ENCODE measurements at regions not wholly inside any gene's neighbourhood (a gene's known extent, or its start where the extent isn't known, plus 50 kb on each side); places are given as distances from the start of the nearest gene placed in this dataset.
"Not testable (repeated sequence)": the region's sequence is repeated elsewhere in the genome, so short reads cannot be mapped to it uniquely, and the experiment has no call there.

DNA sequence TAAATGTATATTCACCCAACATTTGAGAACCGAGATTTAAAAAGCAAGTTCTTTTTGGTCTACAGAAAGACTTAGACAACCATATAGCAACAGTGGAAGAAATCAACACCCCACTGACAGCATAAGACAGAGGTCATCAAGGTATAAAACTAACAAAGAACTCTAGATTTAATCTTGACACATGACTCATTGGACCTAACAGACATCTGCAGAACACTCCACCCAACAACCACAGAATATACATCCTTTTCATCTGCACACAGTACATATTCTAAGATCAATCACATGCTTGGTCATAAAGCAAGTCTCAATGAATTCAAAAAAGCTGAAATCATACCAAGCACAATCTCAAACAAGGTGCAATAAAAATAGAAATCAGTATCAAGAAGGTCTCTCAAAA, 65.8 kb downstream of the SPIN4 start:
- no peak for DNase-seq
- in situ Hi-C loops (cut with HindIII; ENCODE audit: low pct_ligation_motif_present, low pct_unique_long_range_greater_than_20kb, low sequenced_read_pairs) = no loop called here

DNA sequence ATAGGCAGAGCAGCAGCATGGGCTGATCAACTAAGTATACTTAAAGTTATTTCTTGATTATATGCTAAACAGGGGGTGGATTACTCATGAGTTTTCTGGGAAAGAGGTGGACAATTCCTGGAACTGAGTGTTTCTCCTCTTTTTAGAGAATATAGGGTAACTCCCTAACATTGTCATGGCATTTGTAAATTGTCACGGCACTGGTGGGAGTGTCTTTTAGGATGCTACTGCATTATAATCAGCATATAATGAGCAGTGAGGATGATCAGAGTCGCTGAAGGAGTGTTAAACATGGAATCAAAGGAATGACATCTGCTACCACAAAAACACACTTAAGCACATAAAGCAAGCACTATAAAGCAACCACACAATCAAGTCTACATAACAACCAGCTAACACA, 66.5 kb downstream of the SPIN4 start:
- no peak for DNase-seq
- in situ Hi-C loops (cut with HindIII; ENCODE audit: low pct_ligation_motif_present, low pct_unique_long_range_greater_than_20kb, low sequenced_read_pairs) = no loop called here

DNA sequence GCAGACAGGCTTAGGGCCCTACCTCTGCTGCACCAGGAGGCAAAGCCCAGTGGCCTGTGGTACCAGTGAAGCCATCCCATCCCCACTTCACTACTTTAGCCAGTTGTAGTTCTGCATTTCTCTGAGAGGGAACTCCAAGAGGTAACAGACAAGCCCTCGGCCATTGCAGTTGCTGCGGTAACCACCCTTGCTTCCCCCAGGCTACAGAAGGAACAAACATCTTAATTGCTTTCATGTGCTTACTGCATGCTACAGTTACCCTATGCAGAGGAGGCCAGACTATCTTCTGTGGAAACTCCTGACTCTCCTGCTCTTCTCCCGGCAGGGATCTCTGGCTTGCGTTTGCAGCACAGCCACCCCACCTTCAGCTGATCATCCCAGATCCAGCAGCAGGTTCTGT, 67.8 kb downstream of the SPIN4 start:
- no peak for DNase-seq
- in situ Hi-C loops (cut with HindIII; ENCODE audit: low pct_ligation_motif_present, low pct_unique_long_range_greater_than_20kb, low sequenced_read_pairs) = no loop called here

DNA sequence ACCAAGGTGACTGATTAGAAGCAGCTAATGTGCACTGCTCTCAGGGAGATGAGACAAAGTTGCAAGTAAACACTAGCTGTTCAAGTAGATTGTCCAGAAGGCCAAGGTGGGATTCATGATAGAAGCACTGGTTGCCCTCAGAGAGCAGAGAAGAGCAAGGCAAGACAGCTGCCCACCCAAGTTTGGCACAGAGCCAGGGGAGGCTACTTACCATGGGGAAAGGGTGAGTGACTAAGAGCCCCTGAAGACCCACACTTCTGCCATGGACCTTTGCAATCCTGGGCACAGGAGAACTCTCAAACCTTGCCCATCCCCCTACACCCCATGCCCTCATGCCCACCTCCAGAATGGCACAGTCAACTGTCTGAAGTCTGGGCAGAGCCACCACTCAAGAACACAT, 68.3 kb downstream of the SPIN4 start:
- in situ Hi-C loops (cut with HindIII; ENCODE audit: low pct_ligation_motif_present, low pct_unique_long_range_greater_than_20kb, low sequenced_read_pairs) = no loop called here
- no peak for DNase-seq

DNA sequence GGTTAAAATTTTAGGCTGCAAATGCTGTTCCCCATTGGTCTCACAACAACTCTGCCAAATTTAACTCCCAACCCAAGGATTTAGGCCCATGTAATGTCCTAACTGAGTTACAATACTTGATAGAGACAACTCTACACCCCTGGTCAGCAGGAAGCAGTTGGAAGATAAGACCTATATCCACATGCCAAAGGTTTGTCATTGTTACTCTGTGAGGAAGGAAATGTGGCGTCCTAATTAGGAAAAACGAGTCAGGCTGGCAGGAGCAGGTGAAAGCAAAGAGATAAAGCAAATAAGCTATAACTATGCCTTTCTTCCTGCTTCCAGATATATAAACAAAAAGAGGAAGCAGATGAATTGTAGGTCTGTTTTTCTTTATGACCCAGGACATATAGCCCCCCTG, 69.1 kb downstream of the SPIN4 start:
- DNase-seq = no peak
- in situ Hi-C loops (cut with HindIII; ENCODE audit: low pct_ligation_motif_present, low pct_unique_long_range_greater_than_20kb, low sequenced_read_pairs) = no loop called here

DNA sequence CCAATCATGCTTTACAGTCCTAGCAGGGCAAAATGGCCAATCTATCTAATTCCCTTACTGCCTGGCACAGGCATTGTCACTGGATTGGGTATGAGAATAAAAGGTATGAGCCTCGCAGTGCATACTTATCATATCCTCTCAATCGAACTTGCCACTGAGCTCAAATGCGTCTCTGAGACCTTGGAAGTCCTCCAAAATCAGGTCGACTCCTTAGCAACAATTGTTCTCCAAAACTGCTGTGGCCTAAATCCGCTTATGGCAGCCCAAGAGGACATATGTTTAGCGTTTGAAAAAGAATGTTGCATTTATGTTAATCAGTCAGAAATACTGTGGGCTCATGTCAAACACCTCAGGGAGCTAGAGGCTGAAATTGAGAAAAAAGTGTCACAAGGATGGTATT, 69.7 kb downstream of the SPIN4 start:
- in situ Hi-C loops (cut with HindIII; ENCODE audit: low pct_ligation_motif_present, low pct_unique_long_range_greater_than_20kb, low sequenced_read_pairs) = no loop called here
- no peak for DNase-seq

DNA sequence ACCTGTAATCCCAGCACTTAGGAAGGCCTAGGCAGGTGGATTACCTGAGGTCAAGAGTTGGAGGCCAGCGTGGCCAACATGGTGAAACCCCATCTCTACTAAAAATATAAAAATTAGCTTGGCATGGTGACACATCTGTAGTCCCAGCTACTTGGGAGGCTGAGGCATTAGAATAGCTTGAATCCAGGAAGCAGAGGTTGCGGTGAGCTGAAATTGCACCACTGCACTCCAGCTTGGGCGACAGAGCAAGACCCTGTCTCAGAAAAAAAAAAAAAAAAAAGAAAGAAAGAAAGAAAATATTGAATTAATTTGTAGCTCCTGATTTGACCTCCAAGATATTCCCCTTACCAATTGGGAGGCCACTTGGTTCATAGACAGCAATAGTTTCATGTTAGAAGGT, 73.7 kb downstream of the SPIN4 start:
- DNase-seq; in situ Hi-C loops (cut with HindIII; ENCODE audit: low pct_ligation_motif_present, low pct_unique_long_range_greater_than_20kb, low sequenced_read_pairs): not testable (repeated sequence)

DNA sequence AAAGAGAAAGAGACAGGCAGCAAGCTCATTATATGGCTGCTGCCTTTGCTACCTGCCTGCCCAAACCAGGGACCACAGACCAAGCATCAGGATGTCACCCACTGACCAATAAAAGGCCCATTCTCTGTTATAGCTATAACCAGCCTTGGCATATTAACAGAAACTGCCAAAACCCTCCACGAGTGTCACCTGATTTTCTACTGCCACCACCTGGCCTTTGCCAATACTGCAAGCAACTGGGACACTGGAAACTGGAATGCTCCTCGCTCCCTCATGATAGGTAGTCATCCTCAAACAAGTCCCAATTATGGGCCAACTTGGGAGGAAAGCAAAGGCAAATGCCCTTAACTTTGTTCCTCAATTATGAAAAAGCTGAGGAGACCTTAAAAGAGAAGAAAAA, 76.0 kb downstream of the SPIN4 start:
- DNase-seq = peak; percentile 5
- in situ Hi-C loops (cut with HindIII; ENCODE audit: low pct_ligation_motif_present, low pct_unique_long_range_greater_than_20kb, low sequenced_read_pairs) = no loop called here

DNA sequence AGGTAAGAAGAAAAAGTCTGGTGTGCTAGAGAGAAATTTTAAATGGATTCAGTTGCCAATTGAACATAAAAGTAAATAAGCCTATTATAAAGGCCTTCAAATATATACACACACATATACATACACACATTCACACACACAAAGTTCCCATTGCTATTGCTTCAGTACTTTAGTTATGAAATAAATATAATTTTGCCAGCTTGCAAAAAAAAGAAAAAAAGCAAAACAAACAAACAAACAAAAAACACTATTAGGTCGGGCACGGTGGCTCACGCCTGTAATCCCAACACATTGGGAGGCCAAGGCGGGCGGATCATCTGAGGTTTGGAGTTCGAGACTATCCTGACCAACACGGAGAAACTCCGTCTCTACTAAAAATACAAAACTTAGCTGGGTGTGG, 80.3 kb downstream of the SPIN4 start:
- in situ Hi-C loops (cut with HindIII; ENCODE audit: low pct_ligation_motif_present, low pct_unique_long_range_greater_than_20kb, low sequenced_read_pairs) = no loop called here
- DNase-seq = no peak

DNA sequence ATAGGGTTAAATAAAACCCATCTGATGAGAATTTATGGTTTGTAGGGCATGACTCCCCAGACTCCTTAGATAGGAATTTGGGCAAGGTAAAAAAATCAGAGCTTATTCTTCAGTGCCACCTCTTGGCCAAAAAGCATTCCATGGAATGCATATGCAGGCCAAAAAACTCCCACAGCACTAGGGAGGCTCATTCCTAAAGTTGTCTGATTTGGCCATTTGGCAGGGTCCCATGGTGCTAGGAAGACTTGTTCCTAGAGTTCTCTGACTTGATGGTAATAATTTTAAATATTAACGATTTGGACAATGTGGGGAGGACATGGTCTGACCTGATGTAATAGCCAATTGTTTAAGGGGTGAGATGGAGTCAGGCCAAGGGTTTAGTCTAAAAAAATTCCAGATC, 93.0 kb downstream of the SPIN4 start:
- no peak for DNase-seq
- in situ Hi-C loops (cut with HindIII; ENCODE audit: low pct_ligation_motif_present, low pct_unique_long_range_greater_than_20kb, low sequenced_read_pairs) = no loop called here

DNA sequence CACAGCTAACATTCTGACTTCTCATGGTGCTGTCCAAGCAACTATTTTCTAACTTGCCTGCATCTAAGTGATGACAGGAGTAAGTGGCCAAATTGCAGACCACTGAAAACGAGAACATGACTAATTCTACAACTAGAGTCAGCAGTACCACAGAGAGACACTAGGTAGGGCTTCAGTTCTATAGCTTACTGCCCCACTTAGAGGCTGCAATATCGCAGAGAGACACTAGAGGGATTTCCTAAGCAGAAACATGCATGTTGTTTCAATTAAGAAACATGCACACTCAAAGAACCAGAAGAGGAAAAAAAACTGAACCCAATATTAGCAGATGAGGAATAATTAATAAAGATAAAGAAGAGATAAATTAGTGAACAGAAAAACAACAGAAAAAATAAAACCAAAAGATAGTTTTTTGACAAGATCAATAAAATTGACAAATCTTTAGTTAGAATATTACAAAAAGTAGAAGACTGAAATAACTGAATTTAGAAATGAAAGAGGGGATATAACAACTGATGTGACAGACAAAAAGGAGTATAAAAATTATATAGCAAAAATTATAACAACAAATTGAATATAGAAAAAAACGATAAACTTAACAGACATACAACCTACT, 100.8 kb downstream of the SPIN4 start:
- in situ Hi-C loops (cut with HindIII; ENCODE audit: low pct_ligation_motif_present, low pct_unique_long_range_greater_than_20kb, low sequenced_read_pairs) = no loop called here
- DNase-seq = peak; percentile 74

DNA sequence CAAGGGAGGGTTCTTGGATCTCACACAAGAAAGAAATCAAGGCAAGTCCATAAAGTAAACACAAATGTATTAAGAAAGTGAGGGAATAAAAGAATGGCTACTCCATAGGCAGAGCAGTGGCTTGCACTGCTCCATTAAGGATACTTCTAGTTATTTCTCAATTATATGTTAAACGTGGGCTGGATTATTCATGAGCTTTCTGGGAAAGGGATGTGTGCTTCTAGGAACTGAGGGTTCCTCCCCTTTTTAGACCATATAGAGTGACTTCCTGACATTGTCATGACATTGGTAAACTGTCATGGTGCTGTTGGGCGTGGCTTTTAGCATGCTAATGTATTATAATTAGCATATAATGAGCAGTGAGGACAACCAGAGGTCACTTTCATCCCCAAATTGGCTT, 108.4 kb downstream of the SPIN4 start:
- DNase-seq; in situ Hi-C loops (cut with HindIII; ENCODE audit: low pct_ligation_motif_present, low pct_unique_long_range_greater_than_20kb, low sequenced_read_pairs): not testable (repeated sequence)

DNA sequence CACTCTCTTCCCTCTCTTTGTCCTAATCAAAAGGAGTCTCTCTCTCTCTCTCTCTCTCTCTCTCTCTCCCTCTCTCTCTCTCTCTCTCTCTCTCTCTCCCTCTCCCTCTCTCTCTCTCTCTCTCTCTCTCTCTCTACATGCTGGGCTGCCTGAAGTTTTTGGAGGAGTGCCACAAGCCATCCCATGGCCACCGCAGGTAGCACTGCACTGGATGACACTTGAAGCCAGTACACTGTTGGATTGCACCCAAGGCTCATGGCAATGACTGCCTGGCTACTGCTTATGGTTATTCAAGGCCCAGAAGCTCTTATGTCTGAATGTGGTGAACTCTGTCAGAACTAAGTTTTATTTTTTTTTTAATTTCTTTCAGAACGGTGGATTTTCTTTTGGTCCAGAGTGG, 115.2 kb downstream of the SPIN4 start:
- in situ Hi-C loops (cut with HindIII; ENCODE audit: low pct_ligation_motif_present, low pct_unique_long_range_greater_than_20kb, low sequenced_read_pairs); DNase-seq: not testable (repeated sequence)

DNA sequence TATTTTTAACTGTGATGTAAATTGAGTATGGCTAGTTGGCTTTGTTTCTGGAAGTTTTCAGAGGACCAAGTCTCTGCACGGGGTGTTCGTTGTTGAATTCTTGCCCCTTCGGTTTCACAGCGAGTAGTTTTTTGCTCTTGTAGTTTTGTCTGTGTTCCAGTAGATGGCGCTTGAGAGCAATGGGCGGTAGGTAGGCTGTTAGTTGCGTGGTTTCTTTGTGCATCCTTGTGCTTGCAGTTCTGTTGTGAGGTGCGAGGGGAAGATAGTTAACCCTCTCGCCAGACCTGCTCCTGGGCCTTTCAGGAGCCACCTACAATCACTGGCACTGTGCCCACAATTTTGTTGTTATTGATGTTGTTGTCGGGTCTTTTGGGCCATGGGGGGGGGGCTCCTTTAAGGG, 118.1 kb downstream of the SPIN4 start:
- in situ Hi-C loops (cut with HindIII; ENCODE audit: low pct_ligation_motif_present, low pct_unique_long_range_greater_than_20kb, low sequenced_read_pairs); DNase-seq: not testable (repeated sequence)

DNA sequence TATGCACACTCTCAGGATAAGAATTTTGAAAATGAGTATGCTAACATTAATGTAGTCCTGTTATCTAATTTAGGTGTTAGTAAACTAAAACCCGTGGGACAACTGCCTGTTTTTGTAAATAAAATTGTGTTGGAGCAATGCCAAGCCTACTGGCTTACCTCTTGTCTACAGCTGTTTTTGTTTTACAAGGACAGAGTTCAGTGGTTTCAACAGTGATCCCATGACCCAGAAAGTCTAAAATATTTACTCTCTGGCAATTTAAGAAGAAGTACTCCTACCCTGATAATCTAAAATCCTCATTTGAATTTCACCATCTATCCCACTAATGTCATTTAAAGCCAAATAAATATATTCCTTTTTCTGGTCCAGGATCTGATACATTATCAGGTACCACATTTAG, 132.9 kb downstream of the SPIN4 start:
- in situ Hi-C loops (cut with HindIII; ENCODE audit: low pct_ligation_motif_present, low pct_unique_long_range_greater_than_20kb, low sequenced_read_pairs); DNase-seq: not testable (repeated sequence)

DNA sequence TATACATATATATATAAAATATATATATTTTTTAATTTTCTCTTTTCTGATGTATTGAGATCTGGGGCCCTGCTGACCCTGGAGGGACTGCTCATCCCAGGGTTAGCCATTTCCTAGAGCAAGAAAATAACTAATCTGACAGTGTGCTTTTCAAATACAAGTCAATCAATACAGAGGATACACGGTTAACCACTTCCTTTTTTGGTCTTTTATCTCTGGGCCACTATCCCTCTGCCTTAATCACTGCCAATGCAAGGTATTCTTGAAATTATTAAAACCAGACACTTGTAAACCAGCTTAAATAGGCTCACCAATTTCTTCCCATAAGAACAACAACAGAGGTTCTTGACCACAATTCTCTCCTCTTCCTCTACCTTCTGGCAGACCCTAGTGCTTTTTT, 133.6 kb downstream of the SPIN4 start:
- DNase-seq; in situ Hi-C loops (cut with HindIII; ENCODE audit: low pct_ligation_motif_present, low pct_unique_long_range_greater_than_20kb, low sequenced_read_pairs): not testable (repeated sequence)

DNA sequence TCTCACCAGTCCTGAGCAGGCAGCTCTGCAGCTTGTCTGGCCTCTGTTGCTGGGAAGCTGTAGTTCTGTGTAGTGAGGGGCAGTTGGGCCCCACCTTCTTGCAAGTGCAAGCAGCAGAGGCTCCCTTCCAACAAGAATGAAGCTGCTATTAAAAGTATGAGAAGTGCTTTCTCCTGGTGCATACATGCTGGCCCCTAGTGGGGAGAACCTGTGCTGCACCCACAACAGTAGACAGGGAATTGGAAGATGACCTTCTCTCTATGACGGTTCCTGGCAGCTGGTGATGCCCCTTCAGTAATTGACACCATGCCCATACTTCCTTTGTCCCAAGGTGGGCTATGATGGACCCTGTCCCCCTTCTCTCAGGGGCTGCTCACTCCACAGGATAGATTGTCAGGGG, 141.5 kb downstream of the SPIN4 start:
- in situ Hi-C loops (cut with HindIII; ENCODE audit: low pct_ligation_motif_present, low pct_unique_long_range_greater_than_20kb, low sequenced_read_pairs); DNase-seq: not testable (repeated sequence)

DNA sequence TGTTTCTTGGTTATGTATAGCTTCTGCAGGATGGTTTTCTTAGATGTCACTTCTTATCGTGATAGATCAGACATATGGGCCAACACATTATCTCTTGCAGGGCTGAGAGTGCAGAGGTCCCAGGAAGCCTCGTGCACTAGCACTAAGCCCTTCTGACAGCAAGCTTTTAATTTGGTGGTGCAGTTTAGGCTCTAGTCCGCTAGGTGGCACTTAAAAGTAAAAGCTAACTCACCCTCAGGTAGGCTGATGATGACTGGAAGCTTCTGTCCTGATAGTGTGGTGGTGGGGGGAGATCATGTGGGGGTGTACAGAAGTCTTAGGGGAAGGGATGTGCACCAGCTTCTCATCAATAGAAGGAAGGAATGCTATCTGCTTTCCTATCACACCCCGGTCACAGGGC, 142.0 kb downstream of the SPIN4 start:
- in situ Hi-C loops (cut with HindIII; ENCODE audit: low pct_ligation_motif_present, low pct_unique_long_range_greater_than_20kb, low sequenced_read_pairs); DNase-seq: not testable (repeated sequence)

DNA sequence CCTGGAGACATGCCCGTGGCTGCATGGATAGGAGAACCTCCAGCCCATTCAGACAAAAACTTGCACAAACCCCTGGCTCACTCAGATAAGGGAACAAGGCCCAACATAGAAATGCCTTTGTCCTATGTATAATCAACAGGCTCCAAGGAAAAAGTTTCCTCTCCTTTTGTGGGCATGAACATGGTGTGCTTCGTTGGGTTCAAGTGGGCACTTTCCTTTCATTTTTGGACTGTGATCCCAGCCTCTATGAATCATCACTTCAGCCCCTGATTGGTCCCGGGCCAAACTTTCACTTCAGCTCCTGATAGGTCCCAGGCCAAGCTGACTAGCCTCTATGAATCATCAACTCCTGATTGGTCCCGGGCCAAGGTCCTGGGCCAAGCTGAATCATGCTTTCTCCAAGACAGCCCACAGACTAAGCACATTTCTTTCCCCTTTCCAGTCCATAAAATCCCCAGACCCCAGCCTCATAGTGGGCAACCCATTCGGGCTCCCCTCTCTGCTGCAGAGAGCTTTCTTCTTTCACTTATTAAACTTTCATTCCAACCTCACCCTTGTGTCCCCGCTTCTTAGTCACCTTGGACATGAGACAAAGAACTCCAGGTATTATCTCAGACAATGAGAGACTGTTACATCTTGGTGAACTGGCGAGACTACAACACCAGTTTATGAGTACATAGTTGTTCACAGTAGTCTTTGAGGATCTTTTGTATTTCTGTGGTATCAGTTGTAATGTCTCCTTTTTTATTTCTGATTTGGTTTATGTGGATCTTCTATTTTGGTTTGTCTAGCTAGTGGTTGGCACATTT, 146.7 kb downstream of the SPIN4 start:
- DNase-seq; in situ Hi-C loops (cut with HindIII; ENCODE audit: low pct_ligation_motif_present, low pct_unique_long_range_greater_than_20kb, low sequenced_read_pairs): not testable (repeated sequence)

DNA sequence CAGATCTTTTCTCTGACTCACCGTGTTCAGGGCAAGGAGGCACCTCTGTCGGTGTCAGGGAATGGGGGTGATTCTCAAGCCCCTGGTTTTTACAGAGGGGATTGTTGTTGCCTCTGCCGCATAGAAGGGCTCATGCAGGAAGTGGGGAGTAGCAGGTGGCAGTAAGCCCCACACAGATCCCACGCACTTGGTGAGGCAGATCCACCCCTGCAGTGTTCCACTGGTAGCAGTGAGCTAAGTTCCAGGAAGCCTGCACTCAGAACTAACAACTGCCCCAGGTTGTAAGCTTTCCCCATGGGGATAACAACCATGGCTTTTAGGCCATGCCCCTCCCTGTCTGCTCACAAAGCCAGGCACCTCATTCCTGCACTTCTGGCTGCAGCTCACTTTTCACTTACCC, 149.1 kb downstream of the SPIN4 start:
- DNase-seq; in situ Hi-C loops (cut with HindIII; ENCODE audit: low pct_ligation_motif_present, low pct_unique_long_range_greater_than_20kb, low sequenced_read_pairs): not testable (repeated sequence)
